MM.1S (cell line): ENCODE measurements at regions not wholly inside any gene's neighbourhood (a gene's known extent, or its start where the extent isn't known, plus 50 kb on each side); places are given as distances from the start of the nearest gene placed in this dataset.

Experiments used
- CTCF ChIP-seq: fragments of 300-600 bp; sonication (generic); IDR thresholded peaks from 2 replicates; pipeline ENCODE4 v1.5.1; 2016; ENCODE audit warnings: antibody characterized with exemption, low read length, mixed read lengths
- EZH2 ChIP-seq: fragments of 300-600 bp; sonication (generic); optimal IDR thresholded peaks from 2 replicates; pipeline ENCODE3; 2017; ENCODE audit warnings: low read depth, mild to moderate bottlenecking, antibody characterized with exemption, low read length, mixed read lengths

GRCh38 chrX:3250966-3251365, 95.5 kb downstream of the MXRA5 start:
- no peak for TF ChIP-seq CTCF
- no peak for TF ChIP-seq EZH2
